ENCODE measurements at regions not wholly inside any gene's neighbourhood (a gene's known extent, or its start where the extent isn't known, plus 50 kb on each side); places are given as distances from the start of the nearest gene placed in this dataset.

GRCh38 chr3:160055659-160056058 lies 67.0 kb downstream of the IL12A start:
- Histone ChIP-seq H3K4me3 (ENCODE audit: low read depth, low read length) (no peak overlapping the region), H3K36me3 (ENCODE audit: control insufficient read depth, insufficient read depth, low read length) (no peaks in the 10 kb centered on the region), H3K27me3 (ENCODE audit: control insufficient read depth, insufficient read depth, low read length) (no peaks in the 10 kb centered on the region)
- TF ChIP-seq, protein P1, sequence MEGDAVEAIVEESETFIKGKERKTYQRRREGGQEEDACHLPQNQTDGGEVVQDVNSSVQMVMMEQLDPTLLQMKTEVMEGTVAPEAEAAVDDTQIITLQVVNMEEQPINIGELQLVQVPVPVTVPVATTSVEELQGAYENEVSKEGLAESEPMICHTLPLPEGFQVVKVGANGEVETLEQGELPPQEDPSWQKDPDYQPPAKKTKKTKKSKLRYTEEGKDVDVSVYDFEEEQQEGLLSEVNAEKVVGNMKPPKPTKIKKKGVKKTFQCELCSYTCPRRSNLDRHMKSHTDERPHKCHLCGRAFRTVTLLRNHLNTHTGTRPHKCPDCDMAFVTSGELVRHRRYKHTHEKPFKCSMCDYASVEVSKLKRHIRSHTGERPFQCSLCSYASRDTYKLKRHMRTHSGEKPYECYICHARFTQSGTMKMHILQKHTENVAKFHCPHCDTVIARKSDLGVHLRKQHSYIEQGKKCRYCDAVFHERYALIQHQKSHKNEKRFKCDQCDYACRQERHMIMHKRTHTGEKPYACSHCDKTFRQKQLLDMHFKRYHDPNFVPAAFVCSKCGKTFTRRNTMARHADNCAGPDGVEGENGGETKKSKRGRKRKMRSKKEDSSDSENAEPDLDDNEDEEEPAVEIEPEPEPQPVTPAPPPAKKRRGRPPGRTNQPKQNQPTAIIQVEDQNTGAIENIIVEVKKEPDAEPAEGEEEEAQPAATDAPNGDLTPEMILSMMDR (IDR thresholded peaks at IDR 0.05; ENCODE audit: insufficient read depth, low read length, poor library complexity, severe bottlenecking) = no peak
- no peak for DNase-seq (ENCODE audit: low read depth)

- Histone ChIP-seq H3K27me3 (ENCODE audit: control insufficient read depth, insufficient read depth, low read length) (no peaks in the 10 kb centered on the region), H3K4me3 (ENCODE audit: low read depth, low read length) (no peak overlapping the region), H3K36me3 (ENCODE audit: control insufficient read depth, insufficient read depth, low read length) (no peaks in the 10 kb centered on the region)
- TF ChIP-seq, protein P1 (IDR thresholded peaks at IDR 0.05; ENCODE audit: insufficient read depth, low read length, poor library complexity, severe bottlenecking) = no peak
- DNase-seq (ENCODE audit: low read depth) = no peak
These were observed 68.7 kb downstream of the IL12A start for GRCh38 chr3:160057331-160057730.

DNA sequence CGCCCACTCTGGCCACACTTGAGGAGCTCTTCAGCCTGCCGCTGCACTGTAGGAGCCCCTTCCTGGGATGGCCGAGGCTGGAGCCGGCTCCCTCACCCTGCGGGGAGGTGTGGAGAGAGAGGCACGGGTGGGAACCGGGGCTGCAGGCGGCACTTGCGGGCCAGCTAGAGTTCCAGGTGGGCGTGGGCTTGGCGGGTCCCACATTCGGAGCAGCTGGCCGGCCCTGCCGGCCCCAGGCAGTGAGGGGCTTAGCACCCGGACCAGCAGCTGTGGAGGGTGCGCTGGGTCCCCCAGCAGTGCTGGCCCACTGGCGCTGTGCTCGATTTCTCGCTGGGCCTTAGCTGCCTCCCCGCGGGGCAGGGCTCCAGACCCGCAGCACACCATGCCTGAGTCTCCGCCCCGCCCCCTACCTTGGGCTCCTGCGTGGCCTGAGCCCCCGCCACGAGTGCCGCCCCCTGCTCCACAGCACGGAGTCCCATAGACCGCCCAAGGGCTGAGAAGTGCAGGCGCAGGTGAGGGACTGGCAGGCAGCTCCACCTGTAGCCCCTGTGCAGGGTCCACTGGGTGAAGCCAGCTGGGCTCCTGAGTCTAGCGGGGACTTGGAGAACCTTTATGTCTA lies 71.9 kb downstream of the IL12A start:
- no peaks in the 10 kb centered on the region for H3K27me3 ChIP-seq (ENCODE audit: control insufficient read depth, insufficient read depth, low read length)
- DNase-seq (ENCODE audit: low read depth) = no peak
- TF ChIP-seq, protein P1 (IDR thresholded peaks at IDR 0.05; ENCODE audit: insufficient read depth, low read length, poor library complexity, severe bottlenecking) = no peak
- H3K36me3 ChIP-seq (ENCODE audit: control insufficient read depth, insufficient read depth, low read length) = no peaks in the 10 kb centered on the region
- no peak overlapping the region for H3K4me3 ChIP-seq (ENCODE audit: low read depth, low read length)

GRCh38 chr3:160061525-160061924 lies 72.9 kb downstream of the IL12A start:
- no peak for DNase-seq (ENCODE audit: low read depth)
- TF ChIP-seq, protein P1 (IDR thresholded peaks at IDR 0.05; ENCODE audit: insufficient read depth, low read length, poor library complexity, severe bottlenecking) = no peak
- H3K27me3 ChIP-seq (ENCODE audit: control insufficient read depth, insufficient read depth, low read length) = no peaks in the 10 kb centered on the region
- no peaks in the 10 kb centered on the region for H3K36me3 ChIP-seq (ENCODE audit: control insufficient read depth, insufficient read depth, low read length)
- H3K4me3 ChIP-seq (ENCODE audit: low read depth, low read length) = no peak overlapping the region

DNA sequence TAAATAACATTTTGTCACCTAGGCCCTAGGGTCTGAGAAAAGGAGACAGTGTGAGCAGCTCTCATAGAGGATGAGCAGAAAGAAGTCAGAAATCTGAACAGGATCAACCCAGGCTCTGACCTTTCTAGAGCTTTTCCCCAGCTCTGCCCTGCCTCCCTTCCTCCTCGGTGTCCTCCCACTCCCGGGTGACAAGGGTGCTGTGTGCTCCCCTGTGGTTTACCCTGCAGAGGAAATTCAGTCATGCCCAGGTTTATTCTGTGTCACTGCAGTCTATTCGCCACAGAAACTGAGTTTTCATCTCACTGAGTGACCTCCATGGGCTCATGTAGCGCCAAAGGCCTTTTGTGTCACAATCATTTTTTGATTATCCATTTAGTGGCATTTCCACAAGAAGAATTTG lies 76.6 kb downstream of the IL12A start:
- Histone ChIP-seq H3K4me3 (ENCODE audit: low read depth, low read length) (no peak overlapping the region), H3K36me3 (ENCODE audit: control insufficient read depth, insufficient read depth, low read length) (no peaks in the 10 kb centered on the region), H3K27me3 (ENCODE audit: control insufficient read depth, insufficient read depth, low read length) (no peaks in the 10 kb centered on the region)
- DNase-seq (ENCODE audit: low read depth) = no peak
- TF ChIP-seq, protein P1 (IDR thresholded peaks at IDR 0.05; ENCODE audit: insufficient read depth, low read length, poor library complexity, severe bottlenecking) = no peak

DNA sequence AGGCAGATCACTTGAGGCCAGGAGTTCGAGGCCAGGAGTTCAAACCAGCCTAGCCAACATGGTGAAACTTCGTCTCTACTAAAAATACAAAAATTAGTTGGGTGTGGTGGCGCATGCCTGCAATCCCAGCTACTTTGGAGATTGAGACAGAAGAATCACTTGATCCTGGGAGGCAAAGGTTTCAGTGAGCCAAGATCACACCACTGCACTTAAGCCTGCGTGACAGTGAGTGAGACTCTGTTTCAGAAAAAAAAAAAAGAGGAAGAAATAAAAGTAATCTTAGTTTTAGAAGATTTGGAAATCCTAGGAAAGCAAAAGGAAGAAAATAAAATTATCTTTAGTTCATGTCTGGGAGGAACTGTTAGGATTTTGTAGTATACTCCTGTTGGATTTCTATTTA lies 77.2 kb downstream of the IL12A start:
- H3K27me3 ChIP-seq (ENCODE audit: control insufficient read depth, insufficient read depth, low read length) = no peaks in the 10 kb centered on the region

More for the DNA sequence above, 77.2 kb downstream of the IL12A start:
- Histone ChIP-seq H3K36me3 (ENCODE audit: control insufficient read depth, insufficient read depth, low read length) (no peaks in the 10 kb centered on the region), H3K4me3 (ENCODE audit: low read depth, low read length) (no peak overlapping the region)
- DNase-seq (ENCODE audit: low read depth) = no peak
- TF ChIP-seq, protein P1 (IDR thresholded peaks at IDR 0.05; ENCODE audit: insufficient read depth, low read length, poor library complexity, severe bottlenecking) = no peak
